Stomach (tissue), 8 donors: ENCODE measurements at regions not wholly inside any gene's neighbourhood (a gene's known extent, or its start where the extent isn't known, plus 50 kb on each side); places are given as distances from the start of the nearest gene placed in this dataset.

Source experiments
- DNase-seq, 2 donors: peaks; one replicate each; pipeline versions ENCODE4 v3.0.0 to v3.0.0-alpha.2; 2013 to 2019
- H3K27ac ChIP-seq, 5 donors: fragments of 200-600 bp in 4 of 5; sonication (generic) in 4 of 5; one replicate each; pipeline ENCODE4 v1.5.1; 2013 to 2019; ENCODE audit warnings: mild to moderate bottlenecking in 1 of 5, moderate library complexity in 1 of 5
- H3K27me3 ChIP-seq, 3 donors: fragments of 200-600 bp; sonication (generic); one replicate each; pipeline ENCODE4 v1.5.1; 2017 to 2019; ENCODE audit warnings: mixed run types in 1 of 3
- H3K36me3 ChIP-seq, 4 donors: fragments of 200-600 bp; sonication (generic); 1 replicate in 3 of 4; 2 replicates in 1 of 4; pipeline ENCODE4 v1.5.1; 2016 to 2019
- H3K4me1 ChIP-seq, 4 donors: fragments of 200-600 bp; sonication (generic); one replicate each; pipeline ENCODE4 v1.5.1; 2016 to 2019
- H3K4me3 ChIP-seq, 4 donors: fragments of 200-600 bp; sonication (generic) in 3 of 4; one replicate each; pipeline ENCODE4 v1.5.1; 2016 to 2019; ENCODE audit warnings: mild to moderate bottlenecking in 1 of 4
- H3K9me3 ChIP-seq, 4 donors: fragments of 200-600 bp; sonication (generic); one replicate each; pipeline ENCODE4 v1.5.1; 2016 to 2019
- CTCF ChIP-seq, 7 experiments: fragments of 450-650 bp in 4 of 7; fragments of 200-600 bp in 3 of 7; sonication (generic) in 3 of 7; IDR thresholded peaks; one replicate each; pipeline ENCODE4 v1.5.1; 2016 to 2019; ENCODE audit warnings: antibody characterized with exemption in 7 of 7, control low read depth in 2 of 7, mild to moderate bottlenecking in 1 of 7
- EP300 ChIP-seq: sonication (generic); formaldehyde crosslinking; IDR thresholded peaks from one replicate; pipeline ENCODE4 v1.6.1; 2017; ENCODE audit warnings: antibody characterized with exemption
- POLR2A ChIP-seq, 4 donors: fragments of 450-650 bp; IDR thresholded peaks; one replicate each; pipeline ENCODE4 v1.6.1; 2016; ENCODE audit warnings: antibody characterized with exemption in 4 of 4, control low read depth in 2 of 4, mild to moderate bottlenecking in 1 of 4, moderate library complexity in 1 of 4
- POLR2AphosphoS5 ChIP-seq, 3 donors: sonication (generic); formaldehyde crosslinking; IDR thresholded peaks; one replicate each; pipeline ENCODE4 v1.6.1; 2016; ENCODE audit warnings: antibody characterized with exemption in 3 of 3
- WGBS, 5 donors: extraction: QIAGEN DNeasy Blood & Tissue Kit in 3 of 5; methylation state at CpG; one replicate each; pipeline versions ENCODE4 v1.1.5 to v1.1.7; 2013 to 2018; 5-methylcytosine and 5-hydroxymethylcytosine counted together
- intact Hi-C: fragments of 100-400 bp; cut with DNase I; formaldehyde crosslinking; loops from one replicate; pipeline ENCODE4 v1.15.1; 2023; ENCODE audit warnings: low total_unique reads
- donor health status: healthy with polysubstance abuse.
- donor health status: Bipolar disorder and iron deficiency.
- donor health status: healthy.

- Histone ChIP-seq H3K4me3 (no peak overlapping the region), H3K27me3 (no peaks in the 10 kb centered on the region), H3K27ac (no peak overlapping the region), H3K9me3 (no peaks in the 10 kb centered on the region), H3K4me1 (peaks cover 0 to 6% (median 0%) of the 10 kb centered on the region in 4 donors), H3K36me3 (no peaks in the 10 kb centered on the region)
- DNase-seq: no peak
- 75 to 95% (median 86%) methylated on average over 1 of the region's 1 CpG for WGBS, 5 donors
- intact Hi-C loops: no loop called here
- TF ChIP-seq POLR2A (IDR thresholded peaks at IDR 0.05) (no peak), CTCF (IDR thresholded peaks at IDR 0.05) (no peak), POLR2AphosphoS5 (IDR thresholded peaks at IDR 0.05) (no peak), EP300 (no peak)
Measured at GRCh38 chr2:133865141-133865540, 296.9 kb upstream of the NCKAP5 start.

- peaks cover 0 to 6% (median 0%) of the 10 kb centered on the region in 4 donors for H3K4me1 ChIP-seq
- H3K27me3 ChIP-seq: no peaks in the 10 kb centered on the region
- no peak for TF ChIP-seq CTCF (IDR thresholded peaks at IDR 0.05)
- TF ChIP-seq EP300: no peak
- no peak for TF ChIP-seq POLR2AphosphoS5 (IDR thresholded peaks at IDR 0.05)
- no peak for TF ChIP-seq POLR2A (IDR thresholded peaks at IDR 0.05)
- intact Hi-C loops: no loop called here
- H3K27ac ChIP-seq: no peak overlapping the region
- H3K36me3 ChIP-seq: no peaks in the 10 kb centered on the region
- WGBS, 5 donors: 21 to 29% (median 27%) methylated on average over 2 of the region's 2 CpGs
- DNase-seq: peak in 1 of 2 donors; percentile 82
- peaks cover 0 to 5% (median 0%) of the 10 kb centered on the region in 4 donors for H3K9me3 ChIP-seq
- no peak overlapping the region for H3K4me3 ChIP-seq
Measured at GRCh38 chr2:133867166-133867565, 298.9 kb upstream of the NCKAP5 start.

DNA sequence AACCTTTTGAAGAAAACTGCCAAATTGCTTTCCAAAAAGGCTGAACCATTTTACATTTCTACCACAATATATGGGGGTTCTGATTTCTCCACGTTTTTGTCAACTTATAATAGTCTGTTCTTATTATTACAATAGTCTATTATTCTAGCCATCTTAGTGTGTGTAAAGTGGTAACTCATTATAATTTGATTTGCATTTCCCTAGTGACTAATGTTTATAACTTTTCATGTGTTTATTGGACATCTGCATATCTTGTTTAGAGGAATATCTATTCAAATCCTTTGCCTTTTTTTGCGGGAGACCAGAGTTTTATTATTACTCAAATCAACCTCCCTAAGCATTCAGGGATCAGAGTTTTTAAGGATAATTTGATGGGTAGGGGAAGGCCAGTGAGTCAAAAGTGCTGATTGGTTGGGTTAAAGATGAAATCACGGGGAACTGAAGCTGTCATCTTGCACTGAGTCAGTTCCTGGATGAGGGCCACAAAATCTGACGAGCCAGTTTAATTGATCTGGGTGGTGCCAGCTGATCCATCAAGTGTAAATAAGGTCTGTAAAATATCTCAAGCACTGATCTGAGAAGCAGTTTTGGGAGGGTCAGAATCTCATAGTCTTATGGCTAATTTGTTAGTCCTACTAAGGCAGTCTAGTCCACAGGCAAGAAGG lies 303.4 kb upstream of the NCKAP5 start:
- Histone ChIP-seq H3K27me3 (no peaks in the 10 kb centered on the region), H3K36me3 (no peaks in the 10 kb centered on the region), H3K4me3 (no peak overlapping the region), H3K27ac (no peak overlapping the region), H3K9me3 (peaks cover 0 to 5% (median 0%) of the 10 kb centered on the region in 4 donors), H3K4me1 (no peaks in the 10 kb centered on the region)
- intact Hi-C loops: no loop called here
- TF ChIP-seq POLR2A (IDR thresholded peaks at IDR 0.05) (no peak), POLR2AphosphoS5 (IDR thresholded peaks at IDR 0.05) (no peak), CTCF (IDR thresholded peaks at IDR 0.05) (no peak), EP300 (no peak)
- DNase-seq: no peak
- WGBS, 5 donors: 60 to 64% (median 63%) methylated on average over 4 of the region's 4 CpGs

- 87 to 98% (median 94%) methylated on average over 5 of the region's 5 CpGs for WGBS, 5 donors
- intact Hi-C loops: no loop called here
- DNase-seq: no peak
- Histone ChIP-seq H3K27me3 (peaks cover 0 to 12% (median 0%) of the 10 kb centered on the region in 3 donors), H3K4me1 (no peaks in the 10 kb centered on the region), H3K27ac (no peak overlapping the region), H3K36me3 (no peaks in the 10 kb centered on the region), H3K4me3 (no peak overlapping the region), H3K9me3 (no peaks in the 10 kb centered on the region)
- TF ChIP-seq CTCF (IDR thresholded peaks at IDR 0.05) (no peak), POLR2A (IDR thresholded peaks at IDR 0.05) (no peak), EP300 (no peak)
Measured at GRCh38 chr2:133878326-133878725, 310.1 kb upstream of the NCKAP5 start.
